H1 (cell line): ENCODE measurements at regions not wholly inside any gene's neighbourhood (a gene's known extent, or its start where the extent isn't known, plus 50 kb on each side); places are given as distances from the start of the nearest gene placed in this dataset.
"Not testable (repeated sequence)": the region's sequence is repeated elsewhere in the genome, so short reads cannot be mapped to it uniquely, and the experiment has no call there.

Experiments used
- CTCF ChIA-PET: fragments of 300-600 bp; sonication (Branson Sonifier 250); formaldehyde crosslinking; loops from one replicate; lab custom pipeline; 2021; ENCODE audit not compliant: partially characterized antibody; lab: Charles Lee
- POLR2A ChIA-PET: fragments of 300-600 bp; sonication (Branson Sonifier 250); formaldehyde crosslinking; loops from one replicate; lab custom pipeline; 2021; ENCODE audit warnings: inconsistent platforms; ENCODE audit not compliant: partially characterized antibody; lab: Charles Lee
- DNase-seq, 2 experiments: peaks; one replicate each; pipeline versions ENCODE4 v3.0.0 to v3.0.0-alpha.2; 2010 to 2022; ENCODE audit warnings: low spot score in 2 of 2, low read depth in 1 of 2, mixed read lengths in 1 of 2
- FAIRE-seq: peaks from 2 replicates; lab custom pipeline; 2011; peaks lifted over from hg19 to GRCh38; lab: Jason Lieb, UNC
- H2AFZ ChIP-seq: 2 replicates; pipeline ENCODE4 v1.8.1; 2012; ENCODE audit warnings: low read length, inconsistent platforms
- H2AK5ac ChIP-seq: 2 replicates; pipeline ENCODE4 v1.6.1; 2013; ENCODE audit warnings: low read depth, low read length
- H2BK120ac ChIP-seq: replicated peaks from 2 replicates; pipeline ENCODE3; 2013; ENCODE audit warnings: low read depth, low read length, inconsistent platforms
- H2BK12ac ChIP-seq: 2 replicates; pipeline ENCODE4 v1.6.1; 2013; ENCODE audit warnings: low read depth, low read length
- H2BK15ac ChIP-seq: 2 replicates; pipeline ENCODE4 v1.6.1; 2013; ENCODE audit warnings: low read length
- H2BK20ac ChIP-seq: 2 replicates; pipeline ENCODE4 v1.6.1; 2013; ENCODE audit warnings: low read length
- H2BK5ac ChIP-seq: 2 replicates; pipeline ENCODE4 v1.6.1; 2013; ENCODE audit warnings: low read depth, low read length
- H3K14ac ChIP-seq: 2 replicates; pipeline ENCODE4 v1.6.1; 2013; ENCODE audit warnings: inconsistent platforms; ENCODE audit not compliant: insufficient read length
- H3K18ac ChIP-seq: 2 replicates; pipeline ENCODE4 v1.6.1; 2013; ENCODE audit warnings: low read length; ENCODE audit errors: extremely low read depth
- H3K23ac ChIP-seq: 2 replicates; pipeline ENCODE4 v1.6.1; 2013; ENCODE audit warnings: inconsistent platforms; ENCODE audit not compliant: insufficient read length
- H3K23me2 ChIP-seq: 2 replicates; pipeline ENCODE4 v1.6.1; 2013; ENCODE audit warnings: low read depth, low read length
- H3K27ac ChIP-seq: 2 replicates; pipeline ENCODE4 v1.6.1; 2011; ENCODE audit warnings: low read depth, low read length, inconsistent platforms
- H3K27me3 ChIP-seq, 4 experiments: replicated peaks in 1 of 4; 1 replicate in 1 of 4; 2 replicates in 3 of 4; pipeline versions ENCODE4 v1.6.1 to v1.8.1; 2011 to 2013; ENCODE audit warnings: low read length in 3 of 4, mild to moderate bottlenecking in 3 of 4, inconsistent platforms in 2 of 4, mixed read lengths in 2 of 4, moderate library complexity in 1 of 4; ENCODE audit not compliant: control insufficient read depth in 3 of 4, insufficient read depth in 3 of 4; ENCODE audit errors: extremely low read depth in 1 of 4
- H3K36me3 ChIP-seq, 4 experiments: 2 replicates each; pipeline versions ENCODE4 v1.6.1 to v1.8.1; 2011 to 2013; ENCODE audit warnings: mild to moderate bottlenecking in 4 of 4, low read length in 3 of 4, moderate library complexity in 2 of 4, control low read depth in 1 of 4, inconsistent platforms in 1 of 4; ENCODE audit not compliant: insufficient read depth in 4 of 4, control insufficient read depth in 2 of 4
- H3K4ac ChIP-seq: replicated peaks from 2 replicates; pipeline ENCODE3; 2013; ENCODE audit warnings: low read length, low read depth, mixed read lengths, inconsistent platforms; ENCODE audit not compliant: insufficient read length
- H3K4me1 ChIP-seq, 4 experiments: replicated peaks in 1 of 4; 1 replicate in 1 of 4; 2 replicates in 3 of 4; pipeline versions ENCODE4 v1.6.1 to v1.8.1; 2011 to 2013; ENCODE audit warnings: low read length in 3 of 4, inconsistent platforms in 2 of 4, mixed read lengths in 1 of 4; ENCODE audit not compliant: insufficient read depth in 4 of 4, control insufficient read depth in 3 of 4
- H3K4me2 ChIP-seq, 2 experiments: 2 replicates each; pipeline versions ENCODE4 v1.6.1 to v1.8.1; 2011 to 2013; ENCODE audit warnings: low read depth in 2 of 2, low read length in 2 of 2, control low read depth in 1 of 2, inconsistent platforms in 1 of 2, mild to moderate bottlenecking in 1 of 2; ENCODE audit not compliant: insufficient read depth in 1 of 2
- H3K4me3 ChIP-seq, 4 experiments: fragments of 200-600, 300-600 bp in 1 of 4; sonication (generic), shearing (Covaris generic), sonication (Bioruptor Twin) in 1 of 4; 2 replicates each; pipeline versions ENCODE4 v1.5.1 to v1.8.1; 2011 to 2016; ENCODE audit warnings: low read length in 4 of 4, low read depth in 3 of 4, control low read depth in 2 of 4, inconsistent platforms in 2 of 4, mild to moderate bottlenecking in 2 of 4, mixed read lengths in 1 of 4, moderate library complexity in 1 of 4; ENCODE audit not compliant: insufficient read depth in 2 of 4; ENCODE audit errors: extremely low read depth in 1 of 4
- H3K56ac ChIP-seq: replicated peaks from 2 replicates; pipeline ENCODE3; 2013; ENCODE audit warnings: low read depth, mild to moderate bottlenecking, mixed read lengths, low read length, inconsistent platforms; ENCODE audit not compliant: insufficient read length
- H3K79me1 ChIP-seq: 2 replicates; pipeline ENCODE4 v1.6.1; 2013; ENCODE audit warnings: low read depth, low read length, control low read depth
- H3K79me2 ChIP-seq, 2 experiments: 2 replicates each; pipeline versions ENCODE4 v1.6.1 to v1.8.1; 2012 to 2013; ENCODE audit warnings: low read length in 2 of 2, mild to moderate bottlenecking in 2 of 2, inconsistent platforms in 1 of 2; ENCODE audit not compliant: insufficient read depth in 2 of 2, control insufficient read depth in 1 of 2
- H3K9ac ChIP-seq, 4 experiments: replicated peaks in 1 of 4; 1 replicate in 1 of 4; 2 replicates in 3 of 4; pipeline versions ENCODE4 v1.6.1 to v1.8.1; 2011 to 2013; ENCODE audit warnings: low read depth in 3 of 4, low read length in 3 of 4, control low read depth in 2 of 4, mild to moderate bottlenecking in 2 of 4, moderate library complexity in 2 of 4, inconsistent platforms in 1 of 4; ENCODE audit errors: extremely low read depth in 1 of 4
- H3K9me3 ChIP-seq, 2 experiments: 2 replicates each; pipeline versions ENCODE4 v1.6.1 to v1.8.1; 2012 to 2013; ENCODE audit warnings: mild to moderate bottlenecking in 2 of 2, moderate library complexity in 2 of 2, control low read depth in 1 of 2, inconsistent platforms in 1 of 2, low read depth in 1 of 2, low read length in 1 of 2, mixed read lengths in 1 of 2; ENCODE audit not compliant: insufficient read depth in 2 of 2
- H4K20me1 ChIP-seq, 2 experiments: replicated peaks in 1 of 2; 2 replicates each; pipeline versions ENCODE3 to v1.8.1; 2011 to 2013; ENCODE audit warnings: inconsistent platforms in 2 of 2, low read length in 2 of 2, mild to moderate bottlenecking in 1 of 2; ENCODE audit not compliant: insufficient read depth in 2 of 2, control insufficient read depth in 1 of 2
- H4K5ac ChIP-seq: 2 replicates; pipeline ENCODE4 v1.6.1; 2013; ENCODE audit warnings: low read length, low read depth, mixed read lengths, inconsistent platforms; ENCODE audit not compliant: insufficient read length
- H4K8ac ChIP-seq: 2 replicates; pipeline ENCODE4 v1.8.0; 2013; ENCODE audit warnings: mild to moderate bottlenecking, moderate library complexity, low read length, inconsistent platforms; ENCODE audit not compliant: insufficient read depth; ENCODE audit errors: extremely low read depth
- H4K91ac ChIP-seq: replicated peaks from 2 replicates; pipeline ENCODE3; 2013; ENCODE audit warnings: low read length, mixed read lengths, inconsistent platforms; ENCODE audit not compliant: insufficient read length
- WGBS, 2 experiments: shearing (Covaris generic) in 1 of 2; methylation state at CpG; one replicate each; pipeline versions ENCODE4 v1.1.6 to v1.1.7; 2013 to 2015; ENCODE audit warnings: low lambda C conversion rate in 2 of 2, mixed read lengths in 2 of 2, inconsistent platforms in 1 of 2, low coverage in 1 of 2, missing lambda C conversion rate in 1 of 2; ENCODE audit not compliant: insufficient replicate concordance in 2 of 2, insufficient coverage in 1 of 2, insufficient read length in 1 of 2; ENCODE audit errors: extremely low coverage in 1 of 2, missing lambda C conversion rate in 1 of 2; 5-methylcytosine and 5-hydroxymethylcytosine counted together

- H3K36me3 ChIP-seq, H3K9me3 ChIP-seq, H2BK5ac ChIP-seq, FAIRE-seq, H3K4me2 ChIP-seq, H3K27me3 ChIP-seq, H2AFZ ChIP-seq, H3K14ac ChIP-seq, H2BK20ac ChIP-seq, H2BK120ac ChIP-seq, H3K18ac ChIP-seq, H3K23me2 ChIP-seq, H4K20me1 ChIP-seq, H3K27ac ChIP-seq, H3K79me1 ChIP-seq, H3K4ac ChIP-seq, H2BK15ac ChIP-seq, POLR2A ChIA-PET, H4K91ac ChIP-seq, H3K9ac ChIP-seq, H3K4me1 ChIP-seq, CTCF ChIA-PET, H3K79me2 ChIP-seq, H3K23ac ChIP-seq, H4K5ac ChIP-seq, H3K56ac ChIP-seq, H3K4me3 ChIP-seq, H4K8ac ChIP-seq, DNase-seq, H2BK12ac ChIP-seq, H2AK5ac ChIP-seq: not testable (repeated sequence)
- 53% methylated on average over 2 of the region's 2 CpGs; no CpG with 5 or more reads in 1 of the 2 experiments for WGBS, 2 experiments
These were observed 95.4 kb upstream of the CRYM start for GRCh38 chr16:21373454-21373853.

GRCh38 chr16:21372862-21373261, 94.8 kb upstream of the CRYM start:
- H3K23me2 ChIP-seq, H3K27me3 ChIP-seq: not testable (repeated sequence)
- WGBS, 2 experiments = 77% methylated on average over 4 of the region's 7 CpGs; no CpG with 5 or more reads in 1 of the 2 experiments

More at GRCh38 chr16:21372862-21373261, 94.8 kb upstream of the CRYM start:
- H4K5ac ChIP-seq, H2AK5ac ChIP-seq, H4K8ac ChIP-seq, H3K4me3 ChIP-seq, H2BK12ac ChIP-seq, H2BK15ac ChIP-seq, H3K9ac ChIP-seq, CTCF ChIA-PET, FAIRE-seq, H3K14ac ChIP-seq, H3K79me2 ChIP-seq, H3K4ac ChIP-seq, H4K20me1 ChIP-seq, H3K36me3 ChIP-seq, H4K91ac ChIP-seq, H2AFZ ChIP-seq, H3K27ac ChIP-seq, H3K4me1 ChIP-seq, H3K4me2 ChIP-seq, POLR2A ChIA-PET, DNase-seq, H3K18ac ChIP-seq, H3K9me3 ChIP-seq, H2BK20ac ChIP-seq, H3K79me1 ChIP-seq, H2BK120ac ChIP-seq, H3K23ac ChIP-seq, H3K56ac ChIP-seq, H2BK5ac ChIP-seq: not testable (repeated sequence)
